ENCODE measurements at regions not wholly inside any gene's neighbourhood (a gene's known extent, or its start where the extent isn't known, plus 50 kb on each side); places are given as distances from the start of the nearest gene placed in this dataset.

GRCh38 chr10:62885684-62886461 is 69.7 kb upstream of the EGR2 start:
- no peak for TF ChIP-seq EZH2 (IDR thresholded peaks at IDR 0.05; ENCODE audit: insufficient read depth, low read length)
- TF ChIP-seq, protein P1, sequence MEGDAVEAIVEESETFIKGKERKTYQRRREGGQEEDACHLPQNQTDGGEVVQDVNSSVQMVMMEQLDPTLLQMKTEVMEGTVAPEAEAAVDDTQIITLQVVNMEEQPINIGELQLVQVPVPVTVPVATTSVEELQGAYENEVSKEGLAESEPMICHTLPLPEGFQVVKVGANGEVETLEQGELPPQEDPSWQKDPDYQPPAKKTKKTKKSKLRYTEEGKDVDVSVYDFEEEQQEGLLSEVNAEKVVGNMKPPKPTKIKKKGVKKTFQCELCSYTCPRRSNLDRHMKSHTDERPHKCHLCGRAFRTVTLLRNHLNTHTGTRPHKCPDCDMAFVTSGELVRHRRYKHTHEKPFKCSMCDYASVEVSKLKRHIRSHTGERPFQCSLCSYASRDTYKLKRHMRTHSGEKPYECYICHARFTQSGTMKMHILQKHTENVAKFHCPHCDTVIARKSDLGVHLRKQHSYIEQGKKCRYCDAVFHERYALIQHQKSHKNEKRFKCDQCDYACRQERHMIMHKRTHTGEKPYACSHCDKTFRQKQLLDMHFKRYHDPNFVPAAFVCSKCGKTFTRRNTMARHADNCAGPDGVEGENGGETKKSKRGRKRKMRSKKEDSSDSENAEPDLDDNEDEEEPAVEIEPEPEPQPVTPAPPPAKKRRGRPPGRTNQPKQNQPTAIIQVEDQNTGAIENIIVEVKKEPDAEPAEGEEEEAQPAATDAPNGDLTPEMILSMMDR (IDR thresholded peaks at IDR 0.05; ENCODE audit: insufficient read depth, low read depth, low read length) = no peak
